Keratinocyte (primary cell): ENCODE measurements at regions not wholly inside any gene's neighbourhood (a gene's known extent, or its start where the extent isn't known, plus 50 kb on each side); places are given as distances from the start of the nearest gene placed in this dataset.

Experiments
- DNase-seq: peaks from one replicate; pipeline ENCODE4 v3.0.0-alpha.2; 2011; ENCODE audit warnings: low read depth, missing footprints, low spot score
- FAIRE-seq: peaks from 2 replicates; lab custom pipeline; 2011; peaks lifted over from hg19 to GRCh38; lab: Jason Lieb, UNC
- H2AFZ ChIP-seq: 2 replicates; pipeline ENCODE4 v1.6.0; 2012; ENCODE audit warnings: low read length, control low read depth, inconsistent platforms; ENCODE audit not compliant: control insufficient read depth
- H3K27ac ChIP-seq: 2 replicates; pipeline ENCODE4 v1.5.1; 2011; ENCODE audit warnings: low read length; ENCODE audit not compliant: control insufficient read depth, insufficient read depth
- H3K27me3 ChIP-seq: 3 replicates; pipeline ENCODE4 v1.6.0; 2011; ENCODE audit warnings: low read length; ENCODE audit not compliant: control insufficient read depth, insufficient read depth; ENCODE audit errors: extremely low read depth
- H3K36me3 ChIP-seq, 2 experiments: 2 replicates in 1 of 2; 3 replicates in 1 of 2; pipeline ENCODE4 v1.5.1; 2011; ENCODE audit warnings: low read length in 2 of 2, mild to moderate bottlenecking in 1 of 2; ENCODE audit not compliant: control insufficient read depth in 2 of 2, insufficient read depth in 2 of 2; ENCODE audit errors: extremely low read depth in 1 of 2
- H3K4me1 ChIP-seq: 3 replicates; pipeline ENCODE4 v1.5.1; 2011; ENCODE audit warnings: low read length; ENCODE audit not compliant: control insufficient read depth, insufficient read depth; ENCODE audit errors: extremely low read depth
- H3K4me2 ChIP-seq: 3 replicates; pipeline ENCODE4 v1.6.0; 2011; ENCODE audit warnings: low read depth, low read length; ENCODE audit not compliant: control insufficient read depth, insufficient read depth; ENCODE audit errors: extremely low read depth
- H3K4me3 ChIP-seq, 3 experiments: fragments of 200-600 bp in 1 of 3; sonication (generic) in 1 of 3; 2 replicates in 2 of 3; 3 replicates in 1 of 3; pipeline ENCODE4 v1.5.1; 2011 to 2016; ENCODE audit warnings: low read length in 3 of 3, mild to moderate bottlenecking in 3 of 3, control low read depth in 2 of 3, inconsistent platforms in 1 of 3, low read depth in 1 of 3, mixed read lengths in 1 of 3, mixed run types in 1 of 3, moderate library complexity in 1 of 3; ENCODE audit not compliant: control insufficient read depth in 2 of 3, insufficient read depth in 2 of 3; ENCODE audit errors: extremely low read depth in 1 of 3
- H3K79me2 ChIP-seq: 2 replicates; pipeline ENCODE4 v1.6.0; 2012; ENCODE audit warnings: low read length; ENCODE audit not compliant: control insufficient read depth, insufficient read depth
- H3K9ac ChIP-seq: 3 replicates; pipeline ENCODE4 v1.6.0; 2011; ENCODE audit warnings: low read length; ENCODE audit not compliant: control insufficient read depth, insufficient read depth; ENCODE audit errors: extremely low read depth
- H3K9me1 ChIP-seq: 3 replicates; pipeline ENCODE4 v1.6.0; 2011; ENCODE audit warnings: low read length; ENCODE audit not compliant: control insufficient read depth, insufficient read depth; ENCODE audit errors: extremely low read depth
- H3K9me3 ChIP-seq: 2 replicates; pipeline ENCODE4 v1.5.1; 2012; ENCODE audit warnings: low read depth, low read length; ENCODE audit not compliant: control insufficient read depth
- H4K20me1 ChIP-seq: 3 replicates; pipeline ENCODE4 v1.6.0; 2011; ENCODE audit warnings: low read length; ENCODE audit not compliant: control insufficient read depth, insufficient read depth; ENCODE audit errors: extremely low read depth
- CTCF ChIP-seq, 3 experiments: IDR thresholded peaks in 1 of 3; conservative IDR thresholded peaks in 1 of 3; optimal IDR thresholded peaks in 1 of 3; 2 replicates in 2 of 3; 3 replicates in 1 of 3; pipeline versions ENCODE3 to v1.5.1; 2011; ENCODE audit warnings: low read length in 3 of 3, mild to moderate bottlenecking in 3 of 3, moderate library complexity in 2 of 3, control low read depth in 1 of 3, inconsistent platforms in 1 of 3; ENCODE audit not compliant: insufficient read depth in 2 of 3; ENCODE audit errors: extremely low read depth in 1 of 3
- EZH2 ChIP-seq: IDR thresholded peaks from one replicate; pipeline ENCODE4 v1.6.1; 2012; ENCODE audit warnings: inconsistent platforms, mild to moderate bottlenecking, low read length, moderate library complexity
- dilution Hi-C: fragments of 300-500 bp; cut with MboI; formaldehyde crosslinking; loops from one replicate; pipeline ENCODE4 v1.7.0; 2020; ENCODE audit warnings: low sequenced_read_pairs; ENCODE audit not compliant: extremely low pct_ligation_motif_present

- H3K9me3 ChIP-seq, result peaks cover 2% of the 10 kb centered on the region
- no peaks in the 10 kb centered on the region for H3K9me1 ChIP-seq
- H4K20me1 ChIP-seq, result no peaks in the 10 kb centered on the region
- no peak overlapping the region for H3K4me3 ChIP-seq
- no peak overlapping the region for H3K9ac ChIP-seq
- TF ChIP-seq CTCF (optimal IDR thresholded peaks at IDR 0.05 in 1 of 3, IDR thresholded peaks at IDR 0.05 in 1 of 3, conservative IDR thresholded peaks at IDR 0.05 in 1 of 3; ENCODE audit: extremely low read depth in 1 of 3, insufficient read depth in 2 of 3, low read length in 3 of 3) (no peak), EZH2 (no peak)
- H2AFZ ChIP-seq, result no peak overlapping the region
- no peaks in the 10 kb centered on the region for H3K27me3 ChIP-seq
- DNase-seq (no peak), FAIRE-seq (no peak)
- H3K27ac ChIP-seq, result no peak overlapping the region
- H3K79me2 ChIP-seq, result no peaks in the 10 kb centered on the region
- no peaks in the 10 kb centered on the region for H3K4me1 ChIP-seq
- H3K4me2 ChIP-seq, result no peak overlapping the region
- dilution Hi-C loops, result no loop called here
- H3K36me3 ChIP-seq, result no peaks in the 10 kb centered on the region
These were observed 93.3 kb downstream of the TMEM47 start for GRCh38 chrX:34563804-34564203.

- no peak for FAIRE-seq
- DNase-seq, result no peak
- Histone ChIP-seq H3K79me2 (no peaks in the 10 kb centered on the region), H3K9me1 (no peaks in the 10 kb centered on the region), H2AFZ (no peak overlapping the region), H3K4me3 (no peak overlapping the region), H3K27ac (no peak overlapping the region), H3K9me3 (peaks cover 2% of the 10 kb centered on the region), H3K9ac (no peak overlapping the region), H3K4me2 (no peak overlapping the region), H3K36me3 (no peaks in the 10 kb centered on the region), H3K27me3 (no peaks in the 10 kb centered on the region), H4K20me1 (no peaks in the 10 kb centered on the region), H3K4me1 (no peaks in the 10 kb centered on the region)
- TF ChIP-seq EZH2, result no peak
- TF ChIP-seq CTCF (optimal IDR thresholded peaks at IDR 0.05 in 1 of 3, IDR thresholded peaks at IDR 0.05 in 1 of 3, conservative IDR thresholded peaks at IDR 0.05 in 1 of 3; ENCODE audit: extremely low read depth in 1 of 3, insufficient read depth in 2 of 3, low read length in 3 of 3), result no peak
- dilution Hi-C loops, result no loop called here
These were observed 94.0 kb downstream of the TMEM47 start for GRCh38 chrX:34563061-34563460.
